EH (cell line): ENCODE measurements at regions not wholly inside any gene's neighbourhood (a gene's known extent, or its start where the extent isn't known, plus 50 kb on each side); places are given as distances from the start of the nearest gene placed in this dataset.
A peak's percentile ranks its signal among the peaks of the same experiment; 100 is the strongest.

Source experiments
- DNase-seq: peaks from one replicate; pipeline ENCODE4 v3.0.0-alpha.2; 2015; ENCODE audit warnings: low read depth

DNA sequence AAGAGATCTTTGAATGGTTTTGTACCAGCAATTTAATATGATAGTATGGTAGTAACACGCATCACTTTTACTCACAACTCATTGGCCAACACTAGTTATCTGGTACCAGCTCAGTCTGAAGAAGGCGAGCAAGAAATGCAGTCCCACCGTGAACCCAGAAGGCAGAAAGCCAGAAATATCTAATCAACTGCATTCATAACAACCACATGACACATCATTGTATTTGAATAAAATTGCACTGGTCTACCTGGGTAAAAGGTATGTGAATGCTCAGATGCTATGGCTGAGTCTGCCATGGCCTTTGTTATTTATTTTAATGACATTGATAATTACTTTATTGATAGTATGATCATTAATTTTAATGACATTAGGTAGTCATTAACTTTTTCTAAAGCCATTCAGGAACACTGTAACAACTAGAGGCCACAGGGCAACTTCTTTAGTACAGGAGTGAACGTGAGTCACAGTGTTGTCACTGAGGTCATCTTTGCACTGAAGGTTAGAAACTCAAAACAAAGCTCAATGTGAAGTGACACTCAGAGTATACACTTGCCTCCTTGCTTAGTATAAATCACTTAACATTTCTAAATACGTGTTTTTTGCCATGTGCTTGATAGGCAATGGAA, 475.6 kb upstream of the TNP1 start:
- peak; percentile 26 for DNase-seq

GRCh38 chr2:217334561-217334960, 474.7 kb upstream of the TNP1 start:
- DNase-seq = no peak

DNA sequence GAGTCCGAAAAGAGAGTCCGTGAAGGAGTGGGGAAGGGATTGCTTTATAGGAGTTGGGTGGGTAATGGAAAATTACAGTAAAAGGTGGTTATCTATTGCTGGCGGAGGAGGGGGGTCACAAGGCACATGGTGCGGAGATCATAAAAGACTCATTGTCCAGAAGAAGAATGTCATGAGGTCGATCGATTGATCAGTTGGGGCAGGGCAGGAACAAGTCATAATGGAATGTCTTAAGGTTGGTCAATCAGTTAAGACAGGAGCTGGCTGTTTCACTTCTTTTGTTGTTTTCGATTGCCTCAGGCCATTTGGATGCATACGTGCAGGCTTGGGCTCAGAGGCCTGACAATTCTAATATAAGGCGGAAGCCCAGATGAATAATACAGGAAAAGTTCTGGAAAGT, 473.0 kb upstream of the TNP1 start:
- DNase-seq = no peak

GRCh38 chr2:217332417-217332791, 472.5 kb upstream of the TNP1 start:
- no peak for DNase-seq

GRCh38 chr2:217331523-217332416, 471.9 kb upstream of the TNP1 start:
- DNase-seq = peak; percentile 88

- DNase-seq = no peak
Observed at GRCh38 chr2:217330647-217331046, 470.8 kb upstream of the TNP1 start.

- no peak for DNase-seq
Observed at GRCh38 chr2:217329023-217329431, 469.2 kb upstream of the TNP1 start.

- DNase-seq = no peak
Observed at GRCh38 chr2:217328622-217328978, 468.7 kb upstream of the TNP1 start.

GRCh38 chr2:217327953-217328621, 468.2 kb upstream of the TNP1 start:
- DNase-seq = no peak

DNA sequence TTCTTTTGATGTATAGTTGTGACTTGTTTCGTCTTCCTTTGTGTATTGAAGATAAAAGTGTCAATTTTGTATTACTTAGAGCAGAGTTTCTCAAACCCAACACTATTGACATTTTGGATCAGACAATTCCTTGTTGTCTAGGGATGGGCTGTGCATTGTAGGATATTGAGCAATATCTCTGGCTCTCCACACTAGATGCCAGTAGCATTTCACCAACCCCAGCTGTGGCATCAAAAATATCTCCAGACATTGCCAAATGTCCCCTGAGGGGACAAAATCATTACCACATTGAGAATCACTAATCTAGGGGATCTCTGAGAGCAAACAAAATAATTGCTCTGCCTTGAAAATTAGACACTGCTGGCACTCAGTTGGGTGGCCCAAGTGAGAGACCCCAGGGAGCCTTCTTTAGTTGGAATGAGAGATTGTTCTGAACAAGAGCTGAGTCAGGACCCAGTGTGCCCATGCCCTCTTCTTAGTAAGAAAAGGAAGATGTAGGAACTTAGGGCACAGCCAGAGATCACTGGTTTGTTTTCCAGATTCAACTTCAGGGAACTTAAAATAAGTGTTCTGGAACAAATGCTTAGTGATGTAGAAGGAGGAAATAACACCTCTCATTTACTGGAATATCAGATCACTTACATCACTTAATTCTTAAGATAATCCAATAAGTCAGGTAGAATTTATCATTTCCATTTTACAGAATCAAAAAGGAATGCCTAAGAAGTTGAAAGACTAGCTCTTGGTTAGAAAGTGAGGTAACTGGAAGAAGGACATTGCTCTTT, 466.6 kb upstream of the TNP1 start:
- DNase-seq = peak; percentile 36

- no peak for DNase-seq
Observed at GRCh38 chr2:217325816-217326215, 466.0 kb upstream of the TNP1 start.

DNA sequence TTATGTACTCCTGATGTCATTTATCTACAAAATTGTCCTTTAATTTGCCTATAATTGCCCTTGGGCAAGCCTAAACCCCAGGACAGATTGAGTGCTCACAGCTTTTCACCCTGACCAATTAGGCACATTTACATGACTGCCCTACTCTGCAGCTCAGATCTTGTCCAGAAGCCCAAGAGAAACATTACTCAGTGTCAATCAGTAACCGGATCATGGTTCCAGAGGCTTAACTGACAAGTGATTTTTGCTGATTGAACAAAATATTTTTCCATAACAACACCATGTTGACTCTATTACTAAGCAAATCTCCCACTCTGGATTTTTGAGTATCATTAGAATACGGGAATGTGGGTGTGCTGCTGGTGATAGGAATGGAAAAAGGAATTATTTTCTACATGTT, 465.4 kb upstream of the TNP1 start:
- DNase-seq = no peak

- peak; percentile 58 for DNase-seq
Observed at GRCh38 chr2:217316743-217317142, 456.9 kb upstream of the TNP1 start.

DNA sequence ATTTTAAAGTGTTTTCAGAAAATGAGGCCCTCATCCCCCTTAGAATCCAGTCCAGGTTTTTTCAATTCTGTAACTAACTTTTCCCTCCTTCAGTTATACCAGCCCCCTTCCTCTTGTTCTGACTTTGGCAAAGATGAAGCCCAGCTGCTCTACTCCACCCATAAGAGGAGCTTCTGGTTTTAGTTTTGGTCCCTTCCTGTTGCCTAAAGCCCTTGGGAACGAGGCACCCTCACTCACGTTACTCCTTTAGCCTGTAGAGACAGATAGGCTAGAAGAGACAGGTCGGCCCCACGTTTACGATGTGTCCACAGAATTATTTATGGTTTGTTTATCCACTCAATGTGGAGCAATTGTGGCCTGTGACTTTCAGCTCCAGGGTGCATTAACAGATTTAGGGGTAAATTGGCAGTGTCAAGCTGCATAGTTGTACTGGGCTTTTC, 454.2 kb upstream of the TNP1 start:
- DNase-seq = peak; percentile 65

DNA sequence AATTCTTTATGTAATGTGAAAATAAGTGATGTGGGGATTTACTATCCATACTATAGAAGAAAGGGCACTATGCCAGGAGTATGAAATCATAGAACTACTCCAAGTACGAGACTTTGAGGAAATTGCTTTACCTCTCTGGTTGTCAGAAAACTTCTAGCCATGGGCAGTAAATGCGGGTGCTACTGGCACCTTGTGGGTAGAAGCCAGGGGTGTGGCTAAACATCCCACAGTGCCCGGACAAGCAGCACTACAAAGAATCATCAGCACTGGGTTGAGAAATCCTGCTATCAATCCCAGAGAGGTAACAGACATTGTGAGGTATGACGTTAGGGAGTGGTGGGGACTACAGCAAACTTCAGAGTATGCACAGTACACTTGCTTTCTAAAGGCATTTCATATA, 453.5 kb upstream of the TNP1 start:
- no peak for DNase-seq

DNA sequence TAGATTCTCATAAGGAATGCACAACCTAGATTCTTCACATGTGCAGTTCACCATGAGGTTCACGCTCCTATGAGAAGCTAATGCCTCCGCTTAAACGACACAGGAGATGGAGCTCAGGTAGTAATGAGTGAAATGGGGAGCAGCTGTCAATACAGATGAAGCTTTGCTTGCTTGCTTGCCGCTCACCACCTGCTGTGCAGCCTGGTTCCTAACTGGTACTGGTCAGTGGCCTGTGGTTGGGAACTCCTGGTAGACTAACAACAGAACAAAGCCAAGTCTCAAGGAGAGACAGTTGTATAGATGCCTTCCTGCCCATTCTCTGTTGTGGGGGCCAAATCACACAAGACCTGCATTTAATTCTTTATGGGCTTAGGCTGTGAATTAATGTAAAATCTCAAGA, 449.2 kb upstream of the TNP1 start:
- no peak for DNase-seq

GRCh38 chr2:217307023-217307422, 447.2 kb upstream of the TNP1 start:
- no peak for DNase-seq

- DNase-seq = no peak
Observed at GRCh38 chr2:217305882-217306281, 446.0 kb upstream of the TNP1 start.

- no peak for DNase-seq
Observed at GRCh38 chr2:217304582-217304981, 444.7 kb upstream of the TNP1 start.

DNA sequence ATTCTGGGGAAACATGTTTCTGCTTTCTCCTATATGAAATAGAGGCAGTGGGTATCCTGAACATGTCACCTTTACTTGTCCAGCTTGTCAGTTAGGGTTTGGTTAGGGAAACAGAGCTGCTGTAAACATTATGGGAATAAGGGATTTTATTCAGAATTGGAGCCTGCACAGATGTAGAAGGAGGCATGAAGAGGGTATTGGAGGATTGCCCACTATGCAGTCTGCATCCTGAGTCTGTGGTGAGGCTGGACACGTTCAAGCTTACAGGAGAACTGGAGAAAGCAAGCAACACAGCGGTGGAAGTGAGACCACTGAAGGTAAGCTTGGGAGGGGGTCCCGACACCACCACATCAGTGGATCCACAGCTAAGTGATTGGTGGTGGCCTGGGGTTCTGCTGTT, 443.0 kb upstream of the TNP1 start:
- DNase-seq = no peak

GRCh38 chr2:217301142-217301925, 441.5 kb upstream of the TNP1 start:
- no peak for DNase-seq

DNA sequence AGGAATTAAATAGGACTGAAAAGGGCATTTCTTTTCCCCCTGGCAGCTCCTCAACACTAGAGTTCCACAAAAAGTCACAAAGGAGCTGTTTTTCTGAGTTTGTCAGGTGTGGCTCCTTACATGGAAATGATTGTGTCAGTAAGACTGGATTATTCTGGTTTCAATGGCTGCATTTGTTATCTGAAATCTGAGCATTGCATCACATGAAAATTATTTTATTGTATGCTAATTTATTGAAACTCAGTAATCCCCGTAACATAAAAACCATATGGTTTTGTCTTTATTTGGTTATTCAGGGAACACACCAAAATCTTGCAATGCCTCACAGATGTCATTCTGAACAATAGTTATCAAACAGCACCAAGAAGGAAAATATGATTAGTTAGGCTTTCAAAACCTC, 439.7 kb upstream of the TNP1 start:
- no peak for DNase-seq
